Fibroblast of pulmonary artery (primary cell): ENCODE measurements at regions not wholly inside any gene's neighbourhood (a gene's known extent, or its start where the extent isn't known, plus 50 kb on each side); places are given as distances from the start of the nearest gene placed in this dataset.
"Not testable (repeated sequence)": the region's sequence is repeated elsewhere in the genome, so short reads cannot be mapped to it uniquely, and the experiment has no call there.

ENCODE experiments used
- DNase-seq: peaks from one replicate; pipeline ENCODE4 v3.0.0-alpha.2; 2010; ENCODE audit warnings: low read depth
- H3K4me3 ChIP-seq: replicated peaks from 2 replicates; pipeline ENCODE4 v1.5.1; 2011; ENCODE audit warnings: low read depth, mild to moderate bottlenecking, control low read depth, low read length, moderate library complexity
- CTCF ChIP-seq: IDR thresholded peaks from 2 replicates; pipeline ENCODE4 v1.5.1; 2011; ENCODE audit warnings: mild to moderate bottlenecking, control low read depth, low read length, inconsistent platforms; ENCODE audit errors: missing control alignments

GRCh38 chr13:58949646-58950045, 1214.1 kb downstream of the DIAPH3 start:
- DNase-seq, result no peak
- no peak overlapping the region for H3K4me3 ChIP-seq
- no peak for TF ChIP-seq CTCF

DNA sequence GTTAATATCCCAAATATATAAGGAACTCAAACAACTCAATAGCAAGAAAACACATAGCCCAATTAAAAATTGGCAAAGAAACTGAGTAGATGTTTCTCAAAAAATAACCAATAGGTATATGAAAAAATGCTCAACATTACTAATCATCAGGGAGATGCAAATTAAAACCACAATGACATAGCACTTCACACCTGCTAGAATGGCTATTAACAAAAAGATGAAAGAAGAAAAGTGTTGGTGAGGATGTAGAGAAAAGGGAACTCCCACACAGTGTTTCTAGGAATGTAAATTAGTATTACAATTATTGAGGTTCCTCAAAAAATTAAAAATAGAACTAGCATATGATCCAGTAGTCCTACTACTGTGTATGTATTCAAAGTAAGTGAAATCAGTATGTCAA, 1212.8 kb downstream of the DIAPH3 start:
- no peak overlapping the region for H3K4me3 ChIP-seq
- TF ChIP-seq CTCF, result no peak
- DNase-seq, result no peak

- no peak for DNase-seq
- TF ChIP-seq CTCF, result no peak
Measured at GRCh38 chr13:58953638-58954037, 1210.1 kb downstream of the DIAPH3 start.

DNA sequence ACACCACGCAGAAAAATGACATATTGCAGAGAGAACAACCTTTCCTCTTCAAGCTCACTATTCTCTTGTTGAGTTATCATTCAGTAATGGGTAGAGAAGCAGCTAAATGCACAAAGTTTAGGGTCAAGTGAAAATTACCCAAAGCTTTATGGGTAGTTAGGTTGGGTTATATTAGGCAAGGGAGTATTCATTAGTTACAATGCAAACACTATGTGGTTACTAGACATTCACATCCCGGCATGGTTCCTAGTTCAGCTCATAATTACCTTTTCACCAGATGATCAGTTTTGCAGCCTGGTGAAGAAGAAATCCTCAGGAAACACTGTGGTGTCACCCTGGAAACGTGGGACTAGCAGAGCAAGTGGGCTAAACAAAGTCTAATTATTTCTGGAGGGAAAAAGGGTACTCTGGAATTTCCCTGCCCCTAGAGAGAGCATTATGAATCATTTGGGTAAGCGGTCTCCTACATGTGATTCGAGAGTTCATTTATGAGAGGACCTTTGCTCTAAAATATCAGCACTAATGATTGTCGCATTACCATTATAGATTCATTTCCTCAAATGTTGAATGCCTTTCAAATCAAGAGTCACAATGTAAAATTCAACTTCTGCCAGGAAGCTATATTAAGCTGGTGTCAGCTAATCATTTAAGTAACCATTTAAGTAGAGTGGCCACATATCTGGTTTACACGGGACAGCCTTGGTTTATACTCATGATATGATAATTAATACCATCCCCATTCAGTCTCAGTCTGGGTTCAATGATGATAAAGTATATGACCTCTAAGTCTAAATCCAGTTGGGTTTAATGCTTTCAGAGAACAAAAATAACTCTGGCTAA, 1208.0 kb downstream of the DIAPH3 start:
- DNase-seq, result no peak
- H3K4me3 ChIP-seq, result no peak overlapping the region
- no peak for TF ChIP-seq CTCF

More at GRCh38 chr13:58953638-58954037, 1210.1 kb downstream of the DIAPH3 start:
- H3K4me3 ChIP-seq, result no peak overlapping the region

GRCh38 chr13:58958097-58958496, 1205.6 kb downstream of the DIAPH3 start:
- H3K4me3 ChIP-seq, DNase-seq: not testable (repeated sequence)

DNA sequence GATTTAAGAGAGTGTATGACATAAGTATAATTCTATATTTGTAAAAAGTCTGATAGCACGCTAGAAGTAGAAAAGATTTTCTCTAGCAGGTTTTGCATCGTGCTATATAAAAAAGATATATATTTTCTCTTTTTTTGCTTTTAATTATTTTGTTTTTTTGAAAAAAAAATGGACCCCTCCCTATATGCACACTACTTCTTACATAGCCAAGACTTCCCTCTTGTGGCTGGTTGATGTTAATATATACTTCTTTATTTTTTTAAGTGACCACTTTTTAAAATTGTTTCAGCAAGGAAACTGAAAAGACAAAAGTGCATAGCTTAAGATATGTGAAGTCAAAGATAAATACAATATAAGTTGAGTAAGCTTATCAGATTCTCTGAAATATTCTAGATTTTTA, 1202.8 kb downstream of the DIAPH3 start:
- peak; percentile 29 for TF ChIP-seq CTCF
- H3K4me3 ChIP-seq, result no peak overlapping the region
- DNase-seq, result peak; percentile 44

DNA sequence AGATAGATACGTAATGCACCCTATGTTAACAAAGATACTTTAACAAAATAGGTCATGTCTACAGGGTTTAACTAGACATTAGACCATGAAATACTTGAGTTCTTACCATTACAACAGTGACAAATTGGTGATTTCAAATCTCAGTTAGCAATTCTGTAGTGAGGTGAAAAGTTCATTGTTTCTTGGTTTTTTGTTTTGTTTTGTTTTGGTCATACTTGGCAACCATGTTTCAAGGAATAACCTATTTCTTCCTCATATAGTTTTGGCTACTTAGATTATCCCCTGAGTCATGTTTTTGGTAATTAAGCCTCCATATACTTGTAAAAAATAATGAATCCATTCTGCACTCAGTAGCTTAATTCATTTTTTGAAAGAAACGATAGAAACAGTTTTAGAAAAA, 1200.4 kb downstream of the DIAPH3 start:
- no peak overlapping the region for H3K4me3 ChIP-seq
- no peak for TF ChIP-seq CTCF
- peak; percentile 10 for DNase-seq
